ENCODE measurements at regions not wholly inside any gene's neighbourhood (a gene's known extent, or its start where the extent isn't known, plus 50 kb on each side); places are given as distances from the start of the nearest gene placed in this dataset.

DNA sequence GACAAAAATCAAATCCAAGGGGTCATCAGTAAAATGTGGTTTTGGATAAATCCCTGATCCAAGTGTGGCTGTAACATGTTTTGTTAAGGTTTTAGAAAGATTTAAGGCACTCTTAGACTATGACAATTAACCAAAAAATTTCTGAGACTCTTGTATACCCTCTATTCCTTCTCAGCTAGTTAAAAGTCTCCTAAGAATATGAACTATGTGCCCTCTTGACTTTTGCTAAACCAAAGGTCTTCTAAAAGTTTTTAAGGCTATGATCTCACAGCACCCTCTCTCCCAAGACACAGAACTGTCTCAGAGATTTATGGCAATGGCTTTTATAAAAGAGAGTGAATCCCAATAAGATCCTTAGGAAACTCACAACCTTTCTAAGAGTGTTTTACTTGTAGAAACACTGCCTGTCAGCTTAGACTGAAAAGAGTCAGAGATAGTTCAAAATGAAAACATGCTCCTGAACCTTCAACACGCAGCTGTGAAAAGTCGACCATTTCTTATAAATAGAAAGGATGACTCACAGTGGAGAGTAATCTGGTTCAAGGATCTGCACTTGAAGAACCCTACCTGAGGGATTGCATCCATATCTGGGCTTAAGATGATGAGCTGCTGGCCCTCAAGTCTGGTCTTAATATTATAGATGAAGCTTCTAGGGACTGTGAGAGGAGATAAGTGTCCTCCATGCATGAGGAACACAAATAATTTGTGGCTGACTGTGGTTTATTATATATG lies 388.4 kb upstream of the GJE1 start (continued):
- TF ChIP-seq, protein P1, sequence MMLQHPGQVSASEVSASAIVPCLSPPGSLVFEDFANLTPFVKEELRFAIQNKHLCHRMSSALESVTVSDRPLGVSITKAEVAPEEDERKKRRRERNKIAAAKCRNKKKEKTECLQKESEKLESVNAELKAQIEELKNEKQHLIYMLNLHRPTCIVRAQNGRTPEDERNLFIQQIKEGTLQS (IDR thresholded peaks at IDR 0.05): peak; percentile 44
- TF ChIP-seq, protein P1 (CRISPR knock-in tag; conservative IDR thresholded peaks at IDR 0.05): no peak
- TF ChIP-seq CTBP1 (IDR thresholded peaks at IDR 0.05; ENCODE audit: borderline replicate concordance): no peak
- no peak for TF ChIP-seq SIN3B (IDR thresholded peaks at IDR 0.05; ENCODE audit: low read depth)
- TF ChIP-seq, protein P2, sequence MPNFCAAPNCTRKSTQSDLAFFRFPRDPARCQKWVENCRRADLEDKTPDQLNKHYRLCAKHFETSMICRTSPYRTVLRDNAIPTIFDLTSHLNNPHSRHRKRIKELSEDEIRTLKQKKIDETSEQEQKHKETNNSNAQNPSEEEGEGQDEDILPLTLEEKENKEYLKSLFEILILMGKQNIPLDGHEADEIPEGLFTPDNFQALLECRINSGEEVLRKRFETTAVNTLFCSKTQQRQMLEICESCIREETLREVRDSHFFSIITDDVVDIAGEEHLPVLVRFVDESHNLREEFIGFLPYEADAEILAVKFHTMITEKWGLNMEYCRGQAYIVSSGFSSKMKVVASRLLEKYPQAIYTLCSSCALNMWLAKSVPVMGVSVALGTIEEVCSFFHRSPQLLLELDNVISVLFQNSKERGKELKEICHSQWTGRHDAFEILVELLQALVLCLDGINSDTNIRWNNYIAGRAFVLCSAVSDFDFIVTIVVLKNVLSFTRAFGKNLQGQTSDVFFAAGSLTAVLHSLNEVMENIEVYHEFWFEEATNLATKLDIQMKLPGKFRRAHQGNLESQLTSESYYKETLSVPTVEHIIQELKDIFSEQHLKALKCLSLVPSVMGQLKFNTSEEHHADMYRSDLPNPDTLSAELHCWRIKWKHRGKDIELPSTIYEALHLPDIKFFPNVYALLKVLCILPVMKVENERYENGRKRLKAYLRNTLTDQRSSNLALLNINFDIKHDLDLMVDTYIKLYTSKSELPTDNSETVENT (CRISPR knock-in tag; IDR thresholded peaks at IDR 0.05): no peak
- TF ChIP-seq, protein P3, sequence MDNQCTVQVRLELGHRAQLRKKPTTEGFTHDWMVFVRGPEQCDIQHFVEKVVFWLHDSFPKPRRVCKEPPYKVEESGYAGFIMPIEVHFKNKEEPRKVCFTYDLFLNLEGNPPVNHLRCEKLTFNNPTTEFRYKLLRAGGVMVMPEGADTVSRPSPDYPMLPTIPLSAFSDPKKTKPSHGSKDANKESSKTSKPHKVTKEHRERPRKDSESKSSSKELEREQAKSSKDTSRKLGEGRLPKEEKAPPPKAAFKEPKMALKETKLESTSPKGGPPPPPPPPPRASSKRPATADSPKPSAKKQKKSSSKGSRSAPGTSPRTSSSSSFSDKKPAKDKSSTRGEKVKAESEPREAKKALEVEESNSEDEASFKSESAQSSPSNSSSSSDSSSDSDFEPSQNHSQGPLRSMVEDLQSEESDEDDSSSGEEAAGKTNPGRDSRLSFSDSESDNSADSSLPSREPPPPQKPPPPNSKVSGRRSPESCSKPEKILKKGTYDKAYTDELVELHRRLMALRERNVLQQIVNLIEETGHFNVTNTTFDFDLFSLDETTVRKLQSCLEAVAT (IDR thresholded peaks at IDR 0.05): no peak

All from K562 (cell line).